HG03378 (cell line): ENCODE measurements at regions not wholly inside any gene's neighbourhood (a gene's known extent, or its start where the extent isn't known, plus 50 kb on each side); places are given as distances from the start of the nearest gene placed in this dataset.
"Not testable (repeated sequence)": the region's sequence is repeated elsewhere in the genome, so short reads cannot be mapped to it uniquely, and the experiment has no call there.

ENCODE experiments used
- ATAC-seq: cut with Tn5 transposase; IDR thresholded peaks from one replicate; pipeline ENCODE4 v1.9.1; 2021; ENCODE audit warnings: mild to moderate bottlenecking, moderate library complexity; ENCODE audit not compliant: unreplicated experiment

GRCh38 chr3:8338424-8338823 lies 163.2 kb upstream of the LMCD1 start:
- ATAC-seq: no peak

GRCh38 chr3:8341821-8342247 lies 159.8 kb upstream of the LMCD1 start:
- ATAC-seq: no peak

GRCh38 chr3:8343058-8343457 lies 158.6 kb upstream of the LMCD1 start:
- no peak for ATAC-seq

GRCh38 chr3:8345398-8345797 lies 156.2 kb upstream of the LMCD1 start:
- no peak for ATAC-seq

- no peak for ATAC-seq
These were observed 153.5 kb upstream of the LMCD1 start for GRCh38 chr3:8348076-8348475.

- ATAC-seq: no peak
These were observed 149.1 kb upstream of the LMCD1 start for GRCh38 chr3:8352475-8352874.

- no peak for ATAC-seq
These were observed 148.3 kb upstream of the LMCD1 start for GRCh38 chr3:8353364-8353763.

- no peak for ATAC-seq
These were observed 146.3 kb upstream of the LMCD1 start for GRCh38 chr3:8355346-8355745.

- not testable (repeated sequence) for ATAC-seq
These were observed 145.6 kb upstream of the LMCD1 start for GRCh38 chr3:8356066-8356465.

- no peak for ATAC-seq
These were observed 143.8 kb upstream of the LMCD1 start for GRCh38 chr3:8357859-8358258.

- ATAC-seq: no peak
These were observed 142.5 kb upstream of the LMCD1 start for GRCh38 chr3:8359133-8359532.

- no peak for ATAC-seq
These were observed 138.4 kb upstream of the LMCD1 start for GRCh38 chr3:8363200-8363599.

GRCh38 chr3:8365541-8365940 lies 136.1 kb upstream of the LMCD1 start:
- no peak for ATAC-seq

GRCh38 chr3:8366219-8366810 lies 135.3 kb upstream of the LMCD1 start:
- ATAC-seq: no peak

GRCh38 chr3:8368598-8368997 lies 133.0 kb upstream of the LMCD1 start:
- no peak for ATAC-seq

- ATAC-seq: no peak
These were observed 132.0 kb upstream of the LMCD1 start for GRCh38 chr3:8369638-8370037.

GRCh38 chr3:8371085-8371551 lies 130.5 kb upstream of the LMCD1 start:
- ATAC-seq: no peak

GRCh38 chr3:8371960-8372463 lies 129.6 kb upstream of the LMCD1 start:
- ATAC-seq: no peak

GRCh38 chr3:8380904-8381704 lies 120.5 kb upstream of the LMCD1 start:
- ATAC-seq: no peak

- no peak for ATAC-seq
These were observed 115.6 kb upstream of the LMCD1 start for GRCh38 chr3:8385848-8386620.

- no peak for ATAC-seq
These were observed 114.1 kb upstream of the LMCD1 start for GRCh38 chr3:8387571-8387970.
